ENCODE measurements at regions not wholly inside any gene's neighbourhood (a gene's known extent, or its start where the extent isn't known, plus 50 kb on each side); places are given as distances from the start of the nearest gene placed in this dataset.

DNA sequence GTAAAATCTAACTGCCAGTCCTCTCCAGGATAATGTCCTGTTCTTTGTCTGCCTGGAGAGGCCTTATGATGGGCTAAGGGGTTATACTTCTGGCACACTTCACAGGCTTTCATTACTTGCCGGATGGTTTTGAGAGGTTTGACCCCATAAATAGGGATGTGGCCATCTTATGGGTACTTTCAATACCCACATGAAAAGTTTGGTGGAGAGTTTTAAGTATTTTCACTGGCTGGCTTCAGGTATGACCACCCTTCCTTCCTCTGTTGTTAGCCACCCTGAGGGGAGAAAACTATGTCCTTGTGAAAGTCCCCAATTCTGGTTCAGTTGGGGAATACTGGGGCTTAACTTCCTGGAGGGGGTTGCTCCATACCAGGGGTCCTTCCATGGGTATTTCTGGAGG is 54.8 kb downstream of the ASCL4 start:
- no peak overlapping the region for H2AFZ ChIP-seq (replicated peaks; ENCODE audit: low read length, poor library complexity)
- H3K27me3 ChIP-seq (ENCODE audit: control insufficient read depth, insufficient read depth, low read length): no peaks in the 10 kb centered on the region
- no peak overlapping the region for H2BK15ac ChIP-seq (ENCODE audit: low read depth, low read length)
- no peak overlapping the region for H3K27ac ChIP-seq (ENCODE audit: insufficient read depth, low read length)
- H3K14ac ChIP-seq (replicated peaks; ENCODE audit: low read depth, low read length): no peak overlapping the region
- H3K56ac ChIP-seq (ENCODE audit: extremely low read depth, insufficient read depth, low read length): no peak overlapping the region
- H2BK120ac ChIP-seq (ENCODE audit: low read depth, low read length): no peak overlapping the region
- no peak overlapping the region for H2BK5ac ChIP-seq (ENCODE audit: low read depth, low read length, poor library complexity, severe bottlenecking)
- no peaks in the 10 kb centered on the region for H3K79me1 ChIP-seq (ENCODE audit: low read depth in 1 of 2, low read length in 2 of 2)
- BruUV-seq (replicated peaks): no TSS peak
- in situ Hi-C loops (cut with MboI; ENCODE audit: low sequenced_read_pairs) (no loop called here), dilution Hi-C loops (cut with HindIII; ENCODE audit: low sequenced_read_pairs, unreplicated experiment) (no loop called here), intact Hi-C loops (cut with micrococcal nuclease) (no loop called here)
- H3K18ac ChIP-seq (ENCODE audit: low read depth, low read length): no peak overlapping the region
- ChIA-PET CTCF (no interaction called here), POLR2A (ENCODE audit: unreplicated experiment) (no interaction called here)
- ATAC-seq (ENCODE audit: low read depth) (no peak), DNase-seq (no peak)
- H3K4me2 ChIP-seq (ENCODE audit: low read depth, low read length): no peak overlapping the region
- no peak overlapping the region for H3K9ac ChIP-seq (ENCODE audit: low read depth, low read length)
- H3K9me3 ChIP-seq (ENCODE audit: control insufficient read depth, insufficient read depth, low read length): peaks cover 4% of the 10 kb centered on the region; the same call in 1 of the 2 replicates
- H2BK20ac ChIP-seq (ENCODE audit: low read depth, low read length): no peak overlapping the region
- H4K91ac ChIP-seq (ENCODE audit: insufficient read depth, low read depth, low read length): no peak overlapping the region
- no CpG with 5 or more reads among the region's 1 CpG for WGBS, 2 experiments (ENCODE audit: extremely low coverage in 2 of 2, insufficient read length in 1 of 2)
- no peak overlapping the region for H2AK5ac ChIP-seq (ENCODE audit: low read depth, low read length)
- no peak overlapping the region for H3K4me3 ChIP-seq (ENCODE audit: insufficient read depth, low read depth, low read length)
- H3K36me3 ChIP-seq (ENCODE audit: control insufficient read depth, insufficient read depth, low read length): no peaks in the 10 kb centered on the region
- H4K20me1 ChIP-seq (ENCODE audit: insufficient read depth, low read length): no peaks in the 10 kb centered on the region
- no peak overlapping the region for H4K5ac ChIP-seq (ENCODE audit: low read depth, low read length)
- TF ChIP-seq, protein P1, sequence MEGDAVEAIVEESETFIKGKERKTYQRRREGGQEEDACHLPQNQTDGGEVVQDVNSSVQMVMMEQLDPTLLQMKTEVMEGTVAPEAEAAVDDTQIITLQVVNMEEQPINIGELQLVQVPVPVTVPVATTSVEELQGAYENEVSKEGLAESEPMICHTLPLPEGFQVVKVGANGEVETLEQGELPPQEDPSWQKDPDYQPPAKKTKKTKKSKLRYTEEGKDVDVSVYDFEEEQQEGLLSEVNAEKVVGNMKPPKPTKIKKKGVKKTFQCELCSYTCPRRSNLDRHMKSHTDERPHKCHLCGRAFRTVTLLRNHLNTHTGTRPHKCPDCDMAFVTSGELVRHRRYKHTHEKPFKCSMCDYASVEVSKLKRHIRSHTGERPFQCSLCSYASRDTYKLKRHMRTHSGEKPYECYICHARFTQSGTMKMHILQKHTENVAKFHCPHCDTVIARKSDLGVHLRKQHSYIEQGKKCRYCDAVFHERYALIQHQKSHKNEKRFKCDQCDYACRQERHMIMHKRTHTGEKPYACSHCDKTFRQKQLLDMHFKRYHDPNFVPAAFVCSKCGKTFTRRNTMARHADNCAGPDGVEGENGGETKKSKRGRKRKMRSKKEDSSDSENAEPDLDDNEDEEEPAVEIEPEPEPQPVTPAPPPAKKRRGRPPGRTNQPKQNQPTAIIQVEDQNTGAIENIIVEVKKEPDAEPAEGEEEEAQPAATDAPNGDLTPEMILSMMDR (conservative IDR thresholded peaks at IDR 0.05; ENCODE audit: low read depth, low read length): no peak
- H4K8ac ChIP-seq (ENCODE audit: low read depth in 2 of 2, low read length in 2 of 2): no peak overlapping the region
- no peaks in the 10 kb centered on the region for H3K4me1 ChIP-seq (ENCODE audit: control insufficient read depth, insufficient read depth, low read length)
- no peak overlapping the region for H2AK9ac ChIP-seq (replicated peaks; ENCODE audit: low read depth, low read length, poor library complexity)
- H3K4ac ChIP-seq (ENCODE audit: low read depth, low read length): no peak overlapping the region
- no peaks in the 10 kb centered on the region for H3K9me1 ChIP-seq (ENCODE audit: insufficient read depth, low read length)
- H3K23ac ChIP-seq (ENCODE audit: low read depth, low read length): no peak overlapping the region

Data from IMR-90 (cell line).